PC-9 (cell line): ENCODE measurements at regions not wholly inside any gene's neighbourhood (a gene's known extent, or its start where the extent isn't known, plus 50 kb on each side); places are given as distances from the start of the nearest gene placed in this dataset.

ENCODE experiments used
- BruUV-seq: library from RNA; stranded (reverse); fragments of 400-500 nt; replicated peaks from 2 replicates; lab custom pipeline; 2021; lab: Mats Ljungman, UMichigan
- CTCF ChIA-PET: fragments of 300-600 bp; sonication (Branson Sonifier 250); formaldehyde crosslinking; loops from one replicate; lab custom pipeline; 2022; ENCODE audit warnings: antibody characterized with exemption; lab: Charles Lee
- POLR2A ChIA-PET: fragments of 300-600 bp; sonication (Branson Sonifier 250); formaldehyde crosslinking; loops from one replicate; lab custom pipeline; 2022; ENCODE audit warnings: antibody characterized with exemption; ENCODE audit not compliant: unreplicated experiment; lab: Charles Lee
- DNase-seq, 2 experiments: peaks; one replicate each; pipeline versions ENCODE4 v3.0.0 to v3.0.0-alpha.2; 2015 to 2022; ENCODE audit warnings: mixed read lengths in 1 of 2
- H2AFZ ChIP-seq: fragments of 200-600 bp; sonication (generic); 2 replicates; pipeline ENCODE4 v1.8.1; 2017; ENCODE audit warnings: antibody characterized with exemption
- H3F3A ChIP-seq: fragments of 200-600 bp; sonication (generic); 2 replicates; pipeline ENCODE4 v1.8.1; 2017; ENCODE audit warnings: antibody characterized with exemption, mild to moderate bottlenecking, low read depth; ENCODE audit not compliant: insufficient read depth
- H3K27ac ChIP-seq: fragments of 200-600 bp; sonication (generic); 2 replicates; pipeline ENCODE4 v1.6.1; 2016; ENCODE audit warnings: mixed run types
- H3K27me3 ChIP-seq: fragments of 200-600 bp; sonication (generic); 2 replicates; pipeline ENCODE4 v1.6.1; 2016; ENCODE audit warnings: low read depth, mixed run types; ENCODE audit not compliant: insufficient read depth
- H3K36me3 ChIP-seq: fragments of 200-600 bp; sonication (generic); 2 replicates; pipeline ENCODE4 v1.6.1; 2016; ENCODE audit warnings: low read depth, mixed run types
- H3K4me1 ChIP-seq: fragments of 200-600 bp; sonication (generic); replicated peaks from 2 replicates; pipeline ENCODE4 v1.6.1; 2016; ENCODE audit warnings: mixed run types; ENCODE audit not compliant: insufficient read depth
- H3K4me2 ChIP-seq: fragments of 200-600 bp; sonication (generic); 2 replicates; pipeline ENCODE4 v1.6.1; 2017; ENCODE audit warnings: mixed run types
- H3K4me3 ChIP-seq: fragments of 200-600 bp; sonication (generic); 2 replicates; pipeline ENCODE4 v1.6.1; 2016; ENCODE audit warnings: mixed run types
- H3K79me2 ChIP-seq: fragments of 200-600 bp; sonication (generic); 2 replicates; pipeline ENCODE4 v1.6.1; 2017; ENCODE audit warnings: low read depth, mixed run types
- H3K9me2 ChIP-seq: fragments of 200-600 bp; sonication (generic); 2 replicates; pipeline ENCODE4 v1.8.1; 2017; ENCODE audit warnings: mild to moderate bottlenecking; ENCODE audit not compliant: insufficient read depth
- H3K9me3 ChIP-seq: fragments of 200-600 bp; sonication (generic); 2 replicates; pipeline ENCODE4 v1.8.1; 2016; ENCODE audit warnings: low read depth; ENCODE audit not compliant: insufficient read depth
- H4K20me1 ChIP-seq: fragments of 200-600 bp; sonication (generic); 2 replicates; pipeline ENCODE4 v1.8.1; 2017; ENCODE audit not compliant: insufficient read depth
- EZH2 ChIP-seq: fragments of 200-600 bp; sonication (generic); IDR thresholded peaks from 2 replicates; pipeline ENCODE4 v1.8.0; 2017; ENCODE audit warnings: antibody characterized with exemption, low read depth
- intact Hi-C: fragments of 100-400 bp; cut with micrococcal nuclease; formaldehyde crosslinking; loops from one replicate; pipeline ENCODE4 v1.10.0; 2022; ENCODE audit not compliant: unreplicated experiment
- TF ChIP-seq, protein P1 (sequence below): fragments of 200-600 bp; sonication (generic); conservative IDR thresholded peaks from 2 replicates; pipeline ENCODE4 v1.6.1; 2017; ENCODE audit warnings: mixed run types, antibody characterized with exemption, mild to moderate bottlenecking, moderate library complexity

DNA sequence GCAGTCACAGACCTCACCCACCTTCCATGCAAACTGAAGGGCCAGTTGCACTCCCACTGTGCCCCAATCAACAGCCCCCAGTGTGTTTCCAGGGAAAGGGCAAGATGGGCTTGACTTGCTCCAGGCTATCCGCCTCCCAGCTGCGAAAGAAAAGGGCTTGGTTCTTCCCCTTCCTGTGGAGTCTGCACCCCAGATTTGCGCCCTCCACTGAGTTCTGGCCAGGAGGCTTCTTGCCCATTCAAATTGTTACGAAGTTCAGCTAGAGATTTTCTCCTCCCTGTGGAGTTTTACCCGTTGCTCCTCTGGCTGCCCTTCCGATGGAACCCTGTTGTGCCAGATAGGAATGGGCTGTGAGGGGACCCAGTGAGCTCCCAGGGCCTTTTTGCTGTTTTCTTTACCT is 1096.9 kb upstream of the ALCAM start:
- no TSS peak for BruUV-seq
- CTCF ChIA-PET: no interaction called here
- no peaks in the 10 kb centered on the region for H3K9me3 ChIP-seq
- no peaks in the 10 kb centered on the region for H3K4me1 ChIP-seq
- no peak overlapping the region for H3K27ac ChIP-seq
- H3K4me3 ChIP-seq: no peak overlapping the region
- H3K79me2 ChIP-seq: no peaks in the 10 kb centered on the region
- H3K9me2 ChIP-seq: no peaks in the 10 kb centered on the region
- no peak overlapping the region for H3K4me2 ChIP-seq
- intact Hi-C loops: no loop called here
- H3F3A ChIP-seq: no peaks in the 10 kb centered on the region
- no peaks in the 10 kb centered on the region for H3K36me3 ChIP-seq
- POLR2A ChIA-PET: no interaction called here
- no peaks in the 10 kb centered on the region for H3K27me3 ChIP-seq
- no peaks in the 10 kb centered on the region for H4K20me1 ChIP-seq
- TF ChIP-seq EZH2: no peak
- TF ChIP-seq, protein P1, sequence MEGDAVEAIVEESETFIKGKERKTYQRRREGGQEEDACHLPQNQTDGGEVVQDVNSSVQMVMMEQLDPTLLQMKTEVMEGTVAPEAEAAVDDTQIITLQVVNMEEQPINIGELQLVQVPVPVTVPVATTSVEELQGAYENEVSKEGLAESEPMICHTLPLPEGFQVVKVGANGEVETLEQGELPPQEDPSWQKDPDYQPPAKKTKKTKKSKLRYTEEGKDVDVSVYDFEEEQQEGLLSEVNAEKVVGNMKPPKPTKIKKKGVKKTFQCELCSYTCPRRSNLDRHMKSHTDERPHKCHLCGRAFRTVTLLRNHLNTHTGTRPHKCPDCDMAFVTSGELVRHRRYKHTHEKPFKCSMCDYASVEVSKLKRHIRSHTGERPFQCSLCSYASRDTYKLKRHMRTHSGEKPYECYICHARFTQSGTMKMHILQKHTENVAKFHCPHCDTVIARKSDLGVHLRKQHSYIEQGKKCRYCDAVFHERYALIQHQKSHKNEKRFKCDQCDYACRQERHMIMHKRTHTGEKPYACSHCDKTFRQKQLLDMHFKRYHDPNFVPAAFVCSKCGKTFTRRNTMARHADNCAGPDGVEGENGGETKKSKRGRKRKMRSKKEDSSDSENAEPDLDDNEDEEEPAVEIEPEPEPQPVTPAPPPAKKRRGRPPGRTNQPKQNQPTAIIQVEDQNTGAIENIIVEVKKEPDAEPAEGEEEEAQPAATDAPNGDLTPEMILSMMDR: no peak
- H2AFZ ChIP-seq: no peak overlapping the region
- no peak for DNase-seq

- Histone ChIP-seq H3K4me2 (no peak overlapping the region), H3F3A (no peaks in the 10 kb centered on the region), H3K4me3 (no peak overlapping the region), H4K20me1 (no peaks in the 10 kb centered on the region), H3K36me3 (no peaks in the 10 kb centered on the region), H3K27me3 (no peaks in the 10 kb centered on the region), H3K9me2 (no peaks in the 10 kb centered on the region), H3K9me3 (peaks cover 10% of the 10 kb centered on the region; the same call in 1 of the 2 replicates), H3K27ac (no peak overlapping the region), H2AFZ (no peak overlapping the region), H3K79me2 (no peaks in the 10 kb centered on the region), H3K4me1 (no peaks in the 10 kb centered on the region)
- no peak for DNase-seq
- intact Hi-C loops: loop anchor here (2.0 kb wide), 2 partner anchors 1094 to 1246 kb away; partner anchors contain the start of gene ALCAM
- ChIA-PET POLR2A (no interaction called here), CTCF (interaction anchor here (0.7 to 1.0 kb wide), 2 partner anchors 188 to 1430 kb away, joined by 3 to 4 read pairs; no protein-coding TSS in a partner anchor)
- no TSS peak for BruUV-seq
- TF ChIP-seq, protein P1: peak; percentile 95
- TF ChIP-seq EZH2: no peak
Measured at GRCh38 chr3:104273046-104273649, 1093.6 kb upstream of the ALCAM start.

DNA sequence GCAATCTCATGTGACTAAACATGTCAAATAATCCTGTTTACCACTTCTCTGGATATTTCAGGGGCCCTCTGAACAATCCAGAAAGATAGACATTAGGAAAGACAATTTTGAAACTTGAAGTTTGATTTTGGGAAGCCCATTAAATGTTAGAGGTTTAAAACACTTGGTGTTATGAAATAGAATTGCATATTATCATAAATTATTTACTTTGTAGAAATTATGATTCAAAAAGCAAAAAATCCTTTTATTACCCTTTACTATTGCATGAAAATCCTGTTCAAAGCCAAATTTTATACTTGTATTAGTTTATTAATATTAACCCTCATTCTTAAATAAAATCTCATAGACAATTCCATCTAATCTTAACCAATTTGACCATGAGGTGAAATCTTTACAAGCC is 1091.5 kb upstream of the ALCAM start:
- CTCF ChIA-PET: no interaction called here
- Histone ChIP-seq H3K27me3 (no peaks in the 10 kb centered on the region), H3K9me3 (peaks cover 10% of the 10 kb centered on the region; the same call in 1 of the 2 replicates), H3F3A (no peaks in the 10 kb centered on the region), H3K9me2 (no peaks in the 10 kb centered on the region), H4K20me1 (no peaks in the 10 kb centered on the region), H3K4me3 (no peak overlapping the region), H3K4me1 (no peaks in the 10 kb centered on the region), H3K79me2 (no peaks in the 10 kb centered on the region), H3K27ac (no peak overlapping the region), H2AFZ (no peak overlapping the region), H3K36me3 (no peaks in the 10 kb centered on the region), H3K4me2 (no peak overlapping the region)
- POLR2A ChIA-PET: no interaction called here
- DNase-seq: no peak
- BruUV-seq: no TSS peak
- TF ChIP-seq, protein P1: no peak
- no peak for TF ChIP-seq EZH2
- intact Hi-C loops: no loop called here
